SIG-M5 treated with dmso at 0.1 percent for 504 hours (cell line): ENCODE measurements at regions not wholly inside any gene's neighbourhood (a gene's known extent, or its start where the extent isn't known, plus 50 kb on each side); places are given as distances from the start of the nearest gene placed in this dataset.
A peak's percentile ranks its signal among the peaks of the same experiment; 100 is the strongest.
"Not testable (repeated sequence)": the region's sequence is repeated elsewhere in the genome, so short reads cannot be mapped to it uniquely, and the experiment has no call there.

Experiments
- DNase-seq: peaks from one replicate; lab custom pipeline; 2025; ENCODE audit not compliant: unreplicated experiment; lab: John Stamatoyannopoulos, UW

- no peak for DNase-seq
Measured at GRCh38 chr2:194725169-194725568, 931.9 kb upstream of the SLC39A10 start.

GRCh38 chr2:194723446-194723845 is 933.6 kb upstream of the SLC39A10 start:
- no peak for DNase-seq

- no peak for DNase-seq
Measured at GRCh38 chr2:194721227-194721626, 935.8 kb upstream of the SLC39A10 start.

GRCh38 chr2:194720462-194720861 is 936.6 kb upstream of the SLC39A10 start:
- DNase-seq = no peak

- no peak for DNase-seq
Measured at GRCh38 chr2:194718881-194719280, 938.1 kb upstream of the SLC39A10 start.

GRCh38 chr2:194714541-194714940 is 942.5 kb upstream of the SLC39A10 start:
- no peak for DNase-seq

- no peak for DNase-seq
Measured at GRCh38 chr2:194709840-194710239, 947.2 kb upstream of the SLC39A10 start.

- DNase-seq = no peak
Measured at GRCh38 chr2:194706179-194706578, 950.8 kb upstream of the SLC39A10 start.

GRCh38 chr2:194705398-194705797 is 951.6 kb upstream of the SLC39A10 start:
- no peak for DNase-seq

- no peak for DNase-seq
Measured at GRCh38 chr2:194700726-194701125, 956.3 kb upstream of the SLC39A10 start.

GRCh38 chr2:194700116-194700515 is 956.9 kb upstream of the SLC39A10 start:
- DNase-seq = no peak

GRCh38 chr2:194698012-194698411 is 959.0 kb upstream of the SLC39A10 start:
- no peak for DNase-seq

GRCh38 chr2:194697439-194697838 is 959.6 kb upstream of the SLC39A10 start:
- DNase-seq = no peak

- no peak for DNase-seq
Measured at GRCh38 chr2:194696690-194697089, 960.3 kb upstream of the SLC39A10 start.

GRCh38 chr2:194686569-194686968 is 970.5 kb upstream of the SLC39A10 start:
- peak; percentile 18 for DNase-seq

- DNase-seq = no peak
Measured at GRCh38 chr2:194674043-194674442, 983.0 kb upstream of the SLC39A10 start.

GRCh38 chr2:194672994-194673393 is 984.0 kb upstream of the SLC39A10 start:
- no peak for DNase-seq

GRCh38 chr2:194661431-194661830 is 995.6 kb upstream of the SLC39A10 start:
- no peak for DNase-seq

GRCh38 chr2:194639057-194639456 is 1018.0 kb upstream of the SLC39A10 start:
- DNase-seq = not testable (repeated sequence)

- DNase-seq = no peak
Measured at GRCh38 chr2:194621945-194622344, 1035.1 kb upstream of the SLC39A10 start.

- no peak for DNase-seq
Measured at GRCh38 chr2:194619366-194619765, 1037.7 kb upstream of the SLC39A10 start.

GRCh38 chr2:194618432-194618831 is 1038.6 kb upstream of the SLC39A10 start:
- no peak for DNase-seq

GRCh38 chr2:194616334-194616733 is 1040.7 kb upstream of the SLC39A10 start:
- DNase-seq = no peak

GRCh38 chr2:194610297-194610696 is 1046.7 kb upstream of the SLC39A10 start:
- DNase-seq = no peak
